ENCODE measurements at regions not wholly inside any gene's neighbourhood (a gene's known extent, or its start where the extent isn't known, plus 50 kb on each side); places are given as distances from the start of the nearest gene placed in this dataset.
"Not testable (repeated sequence)": the region's sequence is repeated elsewhere in the genome, so short reads cannot be mapped to it uniquely, and the experiment has no call there.

DNA sequence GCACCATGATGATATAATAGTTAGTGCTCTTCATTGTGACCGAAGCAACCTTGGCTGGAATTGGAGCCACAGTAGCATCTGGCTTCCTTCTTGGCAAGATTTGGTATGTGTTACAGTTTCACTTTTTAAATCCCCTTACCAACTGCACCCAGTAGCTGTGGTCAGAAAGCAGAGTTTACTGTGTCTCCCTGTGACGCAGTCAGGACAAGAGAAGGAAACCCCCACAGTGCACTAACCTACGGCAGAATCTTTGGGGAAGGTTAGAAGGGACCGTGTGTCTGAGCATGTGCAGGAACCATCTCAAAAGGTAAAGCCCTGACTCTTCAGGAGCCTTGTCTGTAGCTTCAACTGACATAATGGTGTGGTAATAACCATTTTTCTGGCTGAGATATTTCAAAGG, 138.4 kb downstream of the FAM72C start:
- TF ChIP-seq POLR2A (IDR thresholded peaks at IDR 0.05; ENCODE audit: borderline replicate concordance, extremely low read depth, insufficient read depth, insufficient read length); EZH2phosphoT487 (IDR thresholded peaks at IDR 0.05; ENCODE audit: borderline replicate concordance); ZFX (IDR thresholded peaks at IDR 0.05); JUND (IDR thresholded peaks at IDR 0.05); CTCF (IDR thresholded peaks at IDR 0.05 in 2 of 3, conservative IDR thresholded peaks at IDR 0.05 in 1 of 3; ENCODE audit: borderline replicate concordance in 1 of 3, insufficient read depth in 1 of 3, low read depth in 2 of 3, low read length in 2 of 3); POLR2AphosphoS5 (IDR thresholded peaks at IDR 0.05; ENCODE audit: low read depth, low read length); EZH2 (IDR thresholded peaks at IDR 0.05); REST (IDR thresholded peaks at IDR 0.05; ENCODE audit: low read depth); RAD21 (IDR thresholded peaks at IDR 0.05; ENCODE audit: low read depth); YY1 (IDR thresholded peaks at IDR 0.05; ENCODE audit: extremely low read depth, insufficient replicate concordance, low read depth, low read length); TCF7L2 (IDR thresholded peaks at IDR 0.05; ENCODE audit: borderline replicate concordance, extremely low read depth, insufficient read depth, insufficient read length); FOSL1 (IDR thresholded peaks at IDR 0.05; ENCODE audit: low read depth): not testable (repeated sequence)
- TF ChIP-seq, protein P1, sequence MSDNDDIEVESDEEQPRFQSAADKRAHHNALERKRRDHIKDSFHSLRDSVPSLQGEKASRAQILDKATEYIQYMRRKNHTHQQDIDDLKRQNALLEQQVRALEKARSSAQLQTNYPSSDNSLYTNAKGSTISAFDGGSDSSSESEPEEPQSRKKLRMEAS (IDR thresholded peaks at IDR 0.05) = not testable (repeated sequence)
- TF ChIP-seq, protein P2, sequence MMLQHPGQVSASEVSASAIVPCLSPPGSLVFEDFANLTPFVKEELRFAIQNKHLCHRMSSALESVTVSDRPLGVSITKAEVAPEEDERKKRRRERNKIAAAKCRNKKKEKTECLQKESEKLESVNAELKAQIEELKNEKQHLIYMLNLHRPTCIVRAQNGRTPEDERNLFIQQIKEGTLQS (IDR thresholded peaks at IDR 0.05) = not testable (repeated sequence)

Measured in HCT116 (cell line).